CD4-positive, alpha-beta T cell treated with Interleukin-15 for 4 hours (primary cell): ENCODE measurements at regions not wholly inside any gene's neighbourhood (a gene's known extent, or its start where the extent isn't known, plus 50 kb on each side); places are given as distances from the start of the nearest gene placed in this dataset.
"Not testable (repeated sequence)": the region's sequence is repeated elsewhere in the genome, so short reads cannot be mapped to it uniquely, and the experiment has no call there.

Source experiments
- DNase-seq: peaks from one replicate; pipeline ENCODE4 v3.0.0-alpha.2; 2020; ENCODE audit warnings: low spot score

DNA sequence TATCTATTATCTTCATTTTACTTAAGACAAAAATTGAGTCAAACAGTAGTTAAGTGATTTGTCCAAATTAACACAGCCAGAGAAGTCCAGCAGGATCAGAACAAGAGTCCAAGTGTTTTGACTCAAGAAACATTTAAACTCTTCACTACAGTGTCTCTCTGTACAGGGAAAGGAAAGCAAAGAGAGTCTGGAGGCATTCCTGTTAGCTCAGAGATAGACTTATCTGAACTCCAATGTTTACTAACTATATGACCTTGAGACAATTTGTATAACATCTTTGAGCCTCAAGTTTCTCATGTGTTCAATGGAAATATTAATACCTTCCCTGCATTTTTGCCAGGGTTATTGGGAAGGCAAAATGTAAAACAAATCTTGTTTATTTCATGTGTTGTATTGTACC, 849.1 kb downstream of the DIPK2A start:
- no peak for DNase-seq

DNA sequence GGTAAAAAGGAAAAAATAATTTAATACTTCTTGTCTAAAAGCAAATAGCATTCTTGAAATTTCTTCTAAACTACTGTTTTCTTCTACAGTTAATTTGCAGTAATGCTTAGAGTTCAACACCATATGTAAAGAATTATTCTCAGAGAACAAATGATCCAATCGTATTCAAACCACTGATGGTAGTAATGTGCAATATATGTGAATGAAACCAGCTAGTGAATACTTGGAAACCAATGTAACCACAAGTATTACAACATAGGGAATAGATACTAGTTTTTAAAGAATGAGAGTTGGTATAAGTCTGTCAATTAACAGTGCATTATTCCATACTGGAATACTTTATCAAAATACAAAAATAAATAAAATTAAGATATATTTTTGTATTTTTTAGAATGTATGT, 850.0 kb downstream of the DIPK2A start:
- no peak for DNase-seq

DNA sequence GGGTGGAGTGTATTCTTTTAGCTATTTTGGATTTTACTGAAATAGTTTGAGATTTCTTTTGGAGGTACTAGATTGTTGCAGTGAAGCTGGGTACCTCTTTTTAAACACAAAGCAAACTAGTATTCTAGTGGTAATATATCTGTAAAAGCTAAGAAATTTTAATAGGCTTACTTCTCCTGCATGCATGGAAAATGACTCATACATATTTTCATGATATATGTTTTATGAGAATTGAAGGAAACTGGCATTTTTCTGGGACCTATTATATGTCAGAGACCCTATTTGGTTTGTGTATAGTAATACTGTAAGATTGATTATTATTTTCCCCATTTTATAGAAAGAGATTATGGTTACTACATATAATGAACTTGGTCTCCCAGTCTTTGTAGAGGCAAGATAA, 851.0 kb downstream of the DIPK2A start:
- DNase-seq, result no peak

GRCh38 chr3:144831955-144832716, 860.5 kb downstream of the DIPK2A start:
- no peak for DNase-seq

- DNase-seq, result no peak
Observed at GRCh38 chr3:144839991-144840390, 868.4 kb downstream of the DIPK2A start.

DNA sequence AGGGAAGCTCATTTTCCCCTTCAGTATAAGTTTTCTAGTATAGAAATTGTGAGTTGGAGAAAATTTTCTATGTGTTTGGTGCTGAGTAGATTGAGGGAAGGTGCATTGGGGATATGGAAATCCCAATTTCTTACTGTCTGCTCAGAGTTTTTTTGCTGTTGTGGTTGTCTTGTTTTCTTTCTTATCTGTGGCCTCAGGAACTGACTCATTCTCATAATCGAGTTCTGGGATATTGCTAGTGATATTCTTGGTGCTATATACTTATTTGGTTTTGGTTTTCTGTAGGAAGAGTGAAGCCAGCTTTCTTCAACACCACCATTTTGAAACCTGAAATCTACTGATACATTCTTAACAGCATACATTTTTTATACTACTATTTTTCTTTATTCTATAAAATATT, 869.2 kb downstream of the DIPK2A start:
- DNase-seq, result no peak

GRCh38 chr3:144843099-144843498, 871.5 kb downstream of the DIPK2A start:
- DNase-seq, result no peak

- no peak for DNase-seq
Observed at GRCh38 chr3:144852999-144853398, 881.4 kb downstream of the DIPK2A start.

DNA sequence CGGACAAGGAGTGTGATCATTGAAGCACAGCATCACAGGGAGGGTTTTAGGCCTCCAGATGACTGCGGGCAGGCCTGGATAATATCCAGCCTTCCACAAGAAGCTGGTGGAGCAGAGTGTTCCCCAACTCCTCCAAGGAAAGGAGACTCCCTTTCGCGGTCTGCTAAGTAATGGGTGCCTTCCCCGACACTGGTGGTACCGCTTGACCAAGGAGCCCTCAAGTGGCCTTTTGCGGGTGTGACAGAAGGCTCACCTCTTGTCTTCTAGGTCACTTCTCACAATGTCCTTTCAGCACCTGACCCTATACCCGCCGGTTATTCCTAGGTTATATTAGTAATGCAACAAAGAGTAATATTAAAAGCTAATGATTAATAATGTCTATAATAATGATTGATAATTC, 882.4 kb downstream of the DIPK2A start:
- DNase-seq, result not testable (repeated sequence)

DNA sequence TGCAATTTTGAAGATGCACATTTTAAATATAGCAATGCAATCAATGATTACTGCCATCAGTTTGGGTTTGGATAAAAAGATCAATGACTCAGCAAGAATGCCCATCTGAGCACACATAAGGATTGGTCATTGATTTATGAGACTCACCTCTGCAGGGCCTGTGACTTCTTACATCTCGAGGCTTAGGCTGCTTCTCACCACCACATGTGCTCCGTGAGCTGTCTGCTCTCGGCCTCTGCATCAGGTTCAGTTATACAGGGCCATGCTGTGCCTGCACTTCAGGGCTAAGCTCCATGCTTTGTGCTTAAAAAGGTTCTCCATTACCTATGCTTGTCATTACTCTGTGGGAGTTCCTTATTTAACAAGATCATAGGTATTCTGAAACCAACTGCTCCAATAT, 887.5 kb downstream of the DIPK2A start:
- no peak for DNase-seq

- no peak for DNase-seq
Observed at GRCh38 chr3:144864646-144865045, 893.0 kb downstream of the DIPK2A start.

DNA sequence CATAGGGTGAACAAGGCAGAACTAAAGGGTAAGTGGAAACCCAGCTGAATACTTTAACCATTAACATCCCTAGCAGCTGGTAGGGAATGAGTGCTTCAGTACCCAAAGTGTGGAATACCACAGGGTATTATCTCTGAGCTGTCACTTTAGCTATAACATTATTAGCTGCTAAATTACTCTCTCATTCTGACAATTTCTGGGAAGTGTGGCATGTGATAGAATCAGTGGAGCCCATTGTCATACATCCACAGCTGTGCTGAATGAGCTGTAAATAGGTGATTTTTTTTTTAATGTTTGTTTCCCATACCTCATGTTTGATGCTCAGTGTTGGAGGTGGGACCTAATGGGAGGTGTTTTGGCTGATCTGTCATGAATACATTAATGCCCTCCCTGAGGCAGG, 894.3 kb downstream of the DIPK2A start:
- DNase-seq, result no peak

- DNase-seq, result no peak
Observed at GRCh38 chr3:144866476-144866875, 894.9 kb downstream of the DIPK2A start.

- no peak for DNase-seq
Observed at GRCh38 chr3:144868506-144868905, 896.9 kb downstream of the DIPK2A start.

DNA sequence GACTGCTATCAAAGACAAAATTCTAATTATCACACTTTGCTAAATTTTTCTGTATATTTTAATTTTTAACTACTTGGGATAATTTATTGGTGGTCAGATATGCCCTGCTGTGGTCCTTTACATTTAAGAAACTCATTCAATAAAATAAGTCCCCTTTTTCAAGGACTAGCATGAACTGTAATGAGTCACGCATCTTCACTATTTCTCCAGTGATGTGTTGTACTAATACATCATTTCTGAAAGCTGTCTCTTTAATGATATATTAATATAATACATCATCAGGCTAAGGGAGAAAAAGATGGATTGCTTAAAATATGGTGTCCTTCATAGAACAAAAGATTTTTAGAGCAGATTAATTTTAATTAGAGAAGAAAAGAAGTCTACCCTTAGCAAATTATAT, 901.4 kb downstream of the DIPK2A start:
- no peak for DNase-seq

DNA sequence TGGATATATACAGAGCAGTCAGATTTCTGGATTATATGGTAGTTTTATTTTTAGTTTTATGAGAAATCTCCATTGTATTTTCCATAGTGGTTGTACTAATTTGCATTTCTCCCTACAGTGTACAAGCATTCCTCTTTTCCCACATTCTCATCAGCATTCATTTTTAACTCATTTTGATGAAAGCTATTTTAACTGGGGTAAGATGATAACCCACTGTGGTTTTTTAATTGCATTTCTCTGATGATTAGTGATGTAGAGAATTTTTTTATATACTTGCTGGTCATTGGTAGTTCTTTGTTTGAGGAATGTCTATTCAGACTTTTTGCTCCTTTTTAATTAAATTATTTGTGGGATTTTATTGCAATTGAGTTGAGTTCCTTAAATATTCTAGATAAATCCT, 903.6 kb downstream of the DIPK2A start:
- DNase-seq, result no peak

DNA sequence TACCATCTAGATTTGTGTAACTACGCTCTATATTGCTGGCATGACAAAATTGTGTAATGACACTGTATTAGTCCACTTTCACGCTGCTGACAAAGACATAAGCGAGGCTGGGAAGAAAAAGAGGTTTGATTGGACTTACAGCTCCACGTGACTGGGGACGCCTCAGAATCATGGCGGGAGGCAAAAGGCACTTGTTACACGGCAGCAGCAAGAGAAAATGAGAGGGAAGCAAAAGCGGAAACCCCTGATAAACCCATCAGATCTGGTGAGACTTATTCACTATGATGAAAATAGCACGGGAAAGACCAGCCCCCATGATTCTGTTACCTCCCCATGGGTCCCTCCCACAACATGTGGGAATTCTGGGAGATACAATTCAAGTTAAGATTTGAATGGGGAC, 905.7 kb downstream of the DIPK2A start:
- DNase-seq, result no peak

- no peak for DNase-seq
Observed at GRCh38 chr3:144879701-144880100, 908.1 kb downstream of the DIPK2A start.

DNA sequence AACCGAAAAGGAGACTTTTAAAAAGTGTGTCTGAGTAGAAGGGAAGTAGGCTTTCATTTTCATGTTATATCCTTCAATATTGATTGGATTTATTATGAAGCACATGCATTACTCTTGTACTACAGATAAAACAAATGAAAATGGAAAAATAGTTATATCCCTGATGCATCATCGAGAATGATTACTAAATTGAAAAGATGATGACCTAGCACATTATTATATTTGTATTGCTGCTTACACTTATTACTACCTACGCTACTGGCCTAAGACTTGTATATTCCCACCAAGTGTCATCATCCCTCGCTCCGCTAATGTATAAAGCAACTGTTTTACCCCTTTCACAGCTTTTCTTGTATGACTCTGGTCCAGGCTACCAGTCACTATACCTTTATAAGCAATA, 922.4 kb downstream of the DIPK2A start:
- no peak for DNase-seq

- no peak for DNase-seq
Observed at GRCh38 chr3:144894576-144894975, 923.0 kb downstream of the DIPK2A start.

DNA sequence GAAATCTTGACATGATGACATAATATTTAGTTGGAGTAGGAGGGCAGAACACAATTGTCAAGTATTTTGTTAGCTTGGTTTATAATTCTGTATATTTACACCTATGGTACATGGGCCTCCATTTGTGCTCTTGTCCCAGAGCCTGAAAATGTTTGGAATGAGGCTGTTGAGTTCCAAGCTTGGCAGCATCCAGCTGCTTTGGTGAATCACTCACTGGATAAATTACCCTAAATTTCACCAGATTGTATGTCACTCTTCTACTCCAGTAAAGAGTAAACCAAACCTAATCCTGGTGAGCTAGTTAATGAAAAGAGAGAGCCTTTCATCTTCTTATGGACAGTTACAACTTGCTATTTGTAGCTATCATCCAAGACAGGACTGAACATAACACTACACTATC, 928.7 kb downstream of the DIPK2A start:
- DNase-seq, result no peak

DNA sequence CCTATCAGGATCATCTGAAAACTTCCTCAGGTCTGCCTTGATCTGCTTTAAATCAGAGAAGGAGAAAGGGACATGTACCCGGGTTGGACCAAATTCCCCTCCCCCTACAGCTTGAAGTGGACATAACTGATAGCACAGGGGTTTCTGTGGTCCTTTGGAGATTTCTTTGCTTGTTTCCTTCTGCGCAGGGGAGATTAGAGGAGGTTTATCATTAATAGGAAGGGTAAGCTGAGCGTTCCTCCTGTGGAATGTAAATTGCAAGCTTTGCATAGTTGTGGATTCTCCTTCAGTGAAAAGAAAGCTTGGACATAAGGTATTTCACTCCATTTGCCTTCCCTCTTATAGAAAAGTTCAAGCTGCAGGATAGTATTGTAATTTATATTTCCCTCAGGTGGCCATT, 936.0 kb downstream of the DIPK2A start:
- DNase-seq, result not testable (repeated sequence)

DNA sequence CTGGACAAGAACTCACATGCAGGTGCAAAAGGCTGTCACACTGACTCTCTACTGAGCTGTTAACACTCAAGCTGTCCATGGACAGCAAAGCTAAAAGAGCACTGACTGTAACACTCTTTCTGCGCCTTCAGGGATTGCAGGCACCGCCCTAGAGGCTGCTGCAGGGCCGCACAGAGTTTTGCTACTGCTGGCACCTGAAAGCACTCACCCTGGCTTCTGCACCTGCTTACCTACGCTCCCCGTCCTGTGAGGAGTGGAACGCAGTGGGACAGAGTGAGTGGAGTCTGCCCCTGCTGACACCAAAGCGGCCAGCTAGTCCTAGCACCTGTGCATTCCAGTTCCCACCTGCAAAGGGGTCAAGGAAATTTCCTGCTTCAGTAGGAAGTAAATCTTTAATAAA, 941.3 kb downstream of the DIPK2A start:
- DNase-seq, result no peak

GRCh38 chr3:144915202-144915601, 943.6 kb downstream of the DIPK2A start:
- no peak for DNase-seq

- DNase-seq, result no peak
Observed at GRCh38 chr3:144921710-144922109, 950.1 kb downstream of the DIPK2A start.
